GM19467 (cell line): ENCODE measurements at regions not wholly inside any gene's neighbourhood (a gene's known extent, or its start where the extent isn't known, plus 50 kb on each side); places are given as distances from the start of the nearest gene placed in this dataset.
"Not testable (repeated sequence)": the region's sequence is repeated elsewhere in the genome, so short reads cannot be mapped to it uniquely, and the experiment has no call there.

Experiments
- ATAC-seq: cut with Tn5 transposase; IDR thresholded peaks from one replicate; pipeline ENCODE4 v1.9.1; 2021; ENCODE audit warnings: mild to moderate bottlenecking, moderate library complexity; ENCODE audit not compliant: unreplicated experiment

GRCh38 chr6:121748850-121749249 lies 313.4 kb downstream of the GJA1 start:
- ATAC-seq: no peak

GRCh38 chr6:121755485-121755884 lies 320.0 kb downstream of the GJA1 start:
- no peak for ATAC-seq

GRCh38 chr6:121756666-121757065 lies 321.2 kb downstream of the GJA1 start:
- ATAC-seq: no peak

GRCh38 chr6:121759370-121759769 lies 323.9 kb downstream of the GJA1 start:
- ATAC-seq: no peak

- no peak for ATAC-seq
Observed at GRCh38 chr6:121760191-121760590, 324.7 kb downstream of the GJA1 start.

GRCh38 chr6:121760745-121761144 lies 325.3 kb downstream of the GJA1 start:
- ATAC-seq: no peak

GRCh38 chr6:121764493-121764892 lies 329.0 kb downstream of the GJA1 start:
- peak; percentile 89 for ATAC-seq

- ATAC-seq: no peak
Observed at GRCh38 chr6:121765060-121765459, 329.6 kb downstream of the GJA1 start.

GRCh38 chr6:121767211-121767610 lies 331.8 kb downstream of the GJA1 start:
- ATAC-seq: no peak

GRCh38 chr6:121770943-121771342 lies 335.5 kb downstream of the GJA1 start:
- no peak for ATAC-seq

GRCh38 chr6:121771937-121772720 lies 336.7 kb downstream of the GJA1 start:
- ATAC-seq: peak; percentile 85

GRCh38 chr6:121776054-121776453 lies 340.6 kb downstream of the GJA1 start:
- ATAC-seq: no peak

GRCh38 chr6:121780325-121781321 lies 345.2 kb downstream of the GJA1 start:
- no peak for ATAC-seq

GRCh38 chr6:121791396-121792315 lies 356.2 kb downstream of the GJA1 start:
- no peak for ATAC-seq

GRCh38 chr6:121794630-121795029 lies 359.2 kb downstream of the GJA1 start:
- no peak for ATAC-seq

GRCh38 chr6:121797598-121797997 lies 362.2 kb downstream of the GJA1 start:
- ATAC-seq: not testable (repeated sequence)

- ATAC-seq: not testable (repeated sequence)
Observed at GRCh38 chr6:121798126-121798525, 362.7 kb downstream of the GJA1 start.

- ATAC-seq: no peak
Observed at GRCh38 chr6:121799574-121799973, 364.1 kb downstream of the GJA1 start.

GRCh38 chr6:121800047-121800446 lies 364.6 kb downstream of the GJA1 start:
- no peak for ATAC-seq

GRCh38 chr6:121806116-121806515 lies 370.7 kb downstream of the GJA1 start:
- no peak for ATAC-seq

GRCh38 chr6:121809211-121809610 lies 373.8 kb downstream of the GJA1 start:
- ATAC-seq: no peak
